ENCODE measurements at regions not wholly inside any gene's neighbourhood (a gene's known extent, or its start where the extent isn't known, plus 50 kb on each side); places are given as distances from the start of the nearest gene placed in this dataset.

DNA sequence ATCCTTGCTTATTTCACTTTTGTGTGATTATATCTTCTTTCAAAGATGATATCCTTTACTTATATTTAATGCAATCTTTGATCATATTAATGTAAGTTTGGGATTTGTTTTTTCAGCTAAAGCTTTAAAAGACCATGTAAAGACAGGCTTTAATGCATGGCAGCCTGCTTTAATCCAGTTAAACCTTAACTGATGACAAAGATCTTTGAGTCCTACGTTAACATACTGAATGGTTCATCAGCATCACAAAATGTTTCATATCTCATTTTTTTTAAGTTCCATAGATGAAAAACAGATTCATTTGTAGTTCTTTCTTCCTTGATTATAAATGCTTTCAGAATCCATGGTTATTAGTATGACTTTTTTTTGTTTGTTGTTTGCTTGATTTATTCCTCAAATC, 1102.8 kb downstream of the FSTL5 start:
- ATAC-seq (ENCODE audit: low read depth), result no peak
- H3K9me1 ChIP-seq (ENCODE audit: insufficient read depth, low read length), result no peaks in the 10 kb centered on the region
- H4K8ac ChIP-seq (ENCODE audit: low read depth in 2 of 2, low read length in 2 of 2), result no peak overlapping the region
- no peak overlapping the region for H3K4me2 ChIP-seq (ENCODE audit: low read depth, low read length)
- no peak overlapping the region for H2BK20ac ChIP-seq (ENCODE audit: low read depth, low read length)
- H3K56ac ChIP-seq (ENCODE audit: extremely low read depth, insufficient read depth, low read length), result no peak overlapping the region
- WGBS, 2 experiments (ENCODE audit: extremely low coverage in 2 of 2, insufficient read length in 1 of 2), result no CpG with 5 or more reads among the region's 1 CpG
- no peaks in the 10 kb centered on the region for H4K20me1 ChIP-seq (ENCODE audit: insufficient read depth, low read length)
- TF ChIP-seq CEBPB (IDR thresholded peaks at IDR 0.05; ENCODE audit: low read depth, low read length) (no peak), POLR2A (IDR thresholded peaks at IDR 0.05; ENCODE audit: low read depth, low read length) (no peak)
- in situ Hi-C loops (cut with MboI; ENCODE audit: low sequenced_read_pairs) (no loop called here), intact Hi-C loops (cut with micrococcal nuclease) (no loop called here), dilution Hi-C loops (cut with HindIII; ENCODE audit: low sequenced_read_pairs, unreplicated experiment) (no loop called here)
- no peak overlapping the region for H3K9ac ChIP-seq (ENCODE audit: low read depth, low read length)
- H3K23ac ChIP-seq (ENCODE audit: low read depth, low read length), result no peak overlapping the region
- H4K5ac ChIP-seq (ENCODE audit: low read depth, low read length), result no peak overlapping the region
- BruUV-seq (replicated peaks), result no TSS peak
- DNase-seq, result no peak
- H3K36me3 ChIP-seq (ENCODE audit: control insufficient read depth, insufficient read depth, low read length), result no peaks in the 10 kb centered on the region
- H2BK15ac ChIP-seq (ENCODE audit: low read depth, low read length), result no peak overlapping the region
- no peak overlapping the region for H2BK120ac ChIP-seq (ENCODE audit: low read depth, low read length)
- no peak overlapping the region for H3K14ac ChIP-seq (replicated peaks; ENCODE audit: low read depth, low read length)
- no peak overlapping the region for H2AK5ac ChIP-seq (ENCODE audit: low read depth, low read length)
- CTCF ChIA-PET, result interaction anchor here (0.5 kb wide), 1 partner anchor 137 kb away, joined by 3 read pairs; no protein-coding TSS in a partner anchor
- peaks cover 2% of the 10 kb centered on the region; the same call in 1 of the 2 replicates for H3K9me3 ChIP-seq (ENCODE audit: control insufficient read depth, insufficient read depth, low read length)
- H3K4ac ChIP-seq (ENCODE audit: low read depth, low read length), result no peak overlapping the region
- no peak overlapping the region for H3K27ac ChIP-seq (ENCODE audit: insufficient read depth, low read length)
- no peaks in the 10 kb centered on the region for H3K79me1 ChIP-seq (ENCODE audit: low read depth in 1 of 2, low read length in 2 of 2)
- no peak overlapping the region for H2AK9ac ChIP-seq (replicated peaks; ENCODE audit: low read depth, low read length, poor library complexity)
- no peak overlapping the region for H3K18ac ChIP-seq (ENCODE audit: low read depth, low read length)
- no peak overlapping the region for H3K4me3 ChIP-seq (ENCODE audit: insufficient read depth, low read depth, low read length)
- no peak overlapping the region for H4K91ac ChIP-seq (ENCODE audit: insufficient read depth, low read depth, low read length)
- POLR2A ChIA-PET (ENCODE audit: unreplicated experiment), result no interaction called here
- H2BK5ac ChIP-seq (ENCODE audit: low read depth, low read length, poor library complexity, severe bottlenecking), result no peak overlapping the region
- H3K4me1 ChIP-seq (ENCODE audit: control insufficient read depth, insufficient read depth, low read length), result no peaks in the 10 kb centered on the region
- H3K27me3 ChIP-seq (ENCODE audit: control insufficient read depth, insufficient read depth, low read length), result no peaks in the 10 kb centered on the region
- H2AFZ ChIP-seq (replicated peaks; ENCODE audit: low read length, poor library complexity), result no peak overlapping the region

All from IMR-90 (cell line).